ENCODE measurements at regions not wholly inside any gene's neighbourhood (a gene's known extent, or its start where the extent isn't known, plus 50 kb on each side); places are given as distances from the start of the nearest gene placed in this dataset.

DNA sequence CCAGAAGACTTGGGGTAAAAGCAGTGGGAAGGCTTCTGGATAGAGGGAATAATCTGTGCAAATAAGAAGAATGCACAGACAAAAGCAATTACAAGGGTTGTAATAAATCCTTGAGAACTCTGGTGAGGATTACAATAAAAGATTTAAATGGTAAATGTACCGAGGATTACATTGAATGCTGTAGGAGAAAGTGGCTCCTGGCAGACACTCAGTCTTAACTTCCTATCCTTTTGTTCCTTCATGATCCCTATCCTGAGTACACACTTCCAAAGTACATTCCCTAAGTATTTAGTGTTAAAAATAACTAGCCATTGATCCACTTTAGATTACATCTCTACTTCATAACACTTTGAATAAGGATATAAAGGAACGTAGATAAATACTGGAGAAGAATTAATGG, 205.4 kb downstream of the SPATA18 start:
- TF ChIP-seq TAF1 (IDR thresholded peaks at IDR 0.05; ENCODE audit: borderline replicate concordance, low read depth, low read length) (no peak), POLR2A (IDR thresholded peaks at IDR 0.05; ENCODE audit: low read depth, low read length) (no peak), POLR2AphosphoS5 (IDR thresholded peaks at IDR 0.05; ENCODE audit: low read depth, low read length) (no peak)
